Fibroblast of villous mesenchyme (primary cell): ENCODE measurements at regions not wholly inside any gene's neighbourhood (a gene's known extent, or its start where the extent isn't known, plus 50 kb on each side); places are given as distances from the start of the nearest gene placed in this dataset.

ENCODE experiments used
- DNase-seq: peaks from one replicate; pipeline ENCODE4 v3.0.0-alpha.2; 2010; ENCODE audit warnings: low read depth
- H3K4me3 ChIP-seq: 2 replicates; pipeline ENCODE4 v1.5.1; 2011; ENCODE audit warnings: low read depth, mild to moderate bottlenecking, low read length
- CTCF ChIP-seq: IDR thresholded peaks from 2 replicates; pipeline ENCODE4 v1.5.1; 2012; ENCODE audit warnings: low read depth, mild to moderate bottlenecking, low read length; ENCODE audit not compliant: insufficient read depth

GRCh38 chr15:70561885-70562284, 201.5 kb downstream of the UACA start:
- TF ChIP-seq CTCF, result no peak
- no peak for DNase-seq
- H3K4me3 ChIP-seq, result no peak overlapping the region

GRCh38 chr15:70560617-70561328, 202.6 kb downstream of the UACA start:
- DNase-seq, result no peak
- TF ChIP-seq CTCF, result no peak
- H3K4me3 ChIP-seq, result no peak overlapping the region

GRCh38 chr15:70559265-70560239, 203.8 kb downstream of the UACA start:
- no peak overlapping the region for H3K4me3 ChIP-seq
- TF ChIP-seq CTCF, result no peak
- DNase-seq, result peak; percentile 56

GRCh38 chr15:70558406-70559264, 204.7 kb downstream of the UACA start:
- H3K4me3 ChIP-seq, result no peak overlapping the region
- DNase-seq, result no peak
- TF ChIP-seq CTCF, result no peak

- H3K4me3 ChIP-seq, result no peak overlapping the region
- TF ChIP-seq CTCF, result no peak
- DNase-seq, result no peak
These were observed 205.7 kb downstream of the UACA start for GRCh38 chr15:70557521-70558258.

GRCh38 chr15:70556779-70557178, 206.6 kb downstream of the UACA start:
- DNase-seq, result no peak
- no peak overlapping the region for H3K4me3 ChIP-seq
- TF ChIP-seq CTCF, result no peak
